GM19452 (cell line): ENCODE measurements at regions not wholly inside any gene's neighbourhood (a gene's known extent, or its start where the extent isn't known, plus 50 kb on each side); places are given as distances from the start of the nearest gene placed in this dataset.

Experiments used
- ATAC-seq: cut with Tn5 transposase; IDR thresholded peaks from one replicate; pipeline ENCODE4 v1.9.1; 2021; ENCODE audit not compliant: unreplicated experiment

DNA sequence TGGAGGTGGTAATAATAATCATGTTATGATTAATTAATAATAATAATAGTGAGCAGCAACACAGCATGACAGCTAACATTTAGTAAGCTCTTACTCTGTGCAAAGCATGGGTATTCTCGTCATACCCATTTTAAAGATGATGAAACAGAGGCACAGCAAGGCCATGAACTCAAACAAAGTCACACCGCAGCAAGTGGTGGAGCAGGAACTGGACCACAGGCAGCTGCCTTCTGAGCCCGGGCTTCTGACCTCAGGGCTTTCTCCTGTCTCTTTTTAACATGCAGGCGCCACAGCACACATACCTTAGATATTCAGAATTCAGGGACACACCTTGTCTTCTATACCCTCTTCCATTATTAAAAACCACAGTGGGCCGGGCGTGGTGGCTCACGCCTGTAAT lies 50.7 kb upstream of the SPATA12 start:
- ATAC-seq: no peak

GRCh38 chr3:57009367-57009766 lies 51.1 kb upstream of the SPATA12 start:
- no peak for ATAC-seq

GRCh38 chr3:57007521-57008460 lies 52.7 kb upstream of the SPATA12 start:
- no peak for ATAC-seq

DNA sequence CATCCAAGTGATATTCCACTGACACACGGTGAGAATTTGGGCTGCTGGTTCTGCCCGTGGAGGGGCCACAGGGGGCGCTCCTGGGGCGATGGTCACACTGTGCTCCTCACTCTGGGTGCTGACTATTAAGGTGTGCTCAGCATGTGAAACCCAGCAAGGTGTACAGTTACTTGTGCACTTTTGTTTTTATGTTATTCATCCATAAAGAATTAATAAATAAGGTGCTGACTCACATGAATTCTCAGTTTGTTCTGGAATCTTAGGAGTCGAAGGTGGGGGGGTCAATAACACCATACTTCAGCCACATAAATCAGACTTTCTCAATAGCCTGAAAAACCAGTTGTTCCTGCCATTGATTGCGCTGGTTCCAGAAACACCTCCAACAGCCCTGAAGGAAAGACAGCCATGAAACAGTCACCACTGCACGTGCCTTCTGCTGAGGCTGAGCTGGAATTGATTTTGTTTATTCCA lies 53.5 kb upstream of the SPATA12 start:
- no peak for ATAC-seq

GRCh38 chr3:57006179-57006657 lies 54.2 kb upstream of the SPATA12 start:
- no peak for ATAC-seq

DNA sequence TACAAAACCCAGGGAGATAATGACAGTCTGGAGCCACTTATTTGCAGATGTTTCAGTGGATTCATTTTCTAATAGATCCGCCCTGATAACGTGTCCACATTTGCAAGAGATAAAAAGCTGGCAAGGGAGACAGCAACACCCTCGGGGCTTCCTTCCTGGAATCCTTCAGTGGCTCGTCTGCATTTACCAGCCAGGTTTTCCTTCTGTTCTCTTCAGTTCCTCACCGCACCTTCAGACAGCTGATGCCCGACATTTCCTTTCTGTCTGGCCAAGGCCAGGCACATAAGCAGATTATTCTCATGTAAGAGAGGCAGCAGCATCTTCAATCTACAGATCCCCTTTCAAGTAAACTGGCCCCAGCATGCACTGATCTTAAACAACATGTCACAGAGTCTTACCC lies 56.2 kb upstream of the SPATA12 start:
- no peak for ATAC-seq

- ATAC-seq: no peak
These were observed 56.8 kb upstream of the SPATA12 start for GRCh38 chr3:57003676-57004075.

GRCh38 chr3:57001356-57001755 lies 59.1 kb upstream of the SPATA12 start:
- ATAC-seq: no peak

GRCh38 chr3:57000012-57000411 lies 60.5 kb upstream of the SPATA12 start:
- no peak for ATAC-seq

GRCh38 chr3:56999547-56999946 lies 60.9 kb upstream of the SPATA12 start:
- ATAC-seq: no peak

DNA sequence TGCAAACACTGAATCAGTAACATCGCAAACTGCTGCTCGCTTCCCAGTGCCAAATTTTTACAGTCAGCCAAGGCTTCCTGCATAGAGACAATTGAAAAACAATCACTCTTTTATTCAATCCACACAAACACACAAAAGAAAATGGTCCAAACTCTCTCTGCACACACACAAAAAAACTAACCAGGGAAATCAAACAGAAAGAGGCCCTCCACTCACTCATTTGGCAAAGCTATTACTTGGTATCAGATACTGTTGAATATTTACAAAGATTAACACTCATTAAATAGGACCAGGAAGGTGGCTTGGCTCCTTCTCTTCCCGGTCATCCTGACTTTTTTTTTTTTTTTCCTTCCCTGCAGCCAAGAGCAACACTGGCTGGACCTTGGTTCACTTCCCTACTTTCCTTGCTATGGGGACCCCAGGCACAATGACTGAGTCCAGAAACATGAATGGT lies 62.4 kb upstream of the SPATA12 start:
- no peak for ATAC-seq

GRCh38 chr3:56997675-56998074 lies 62.8 kb upstream of the SPATA12 start:
- ATAC-seq: no peak

- no peak for ATAC-seq
These were observed 63.4 kb upstream of the SPATA12 start for GRCh38 chr3:56997041-56997440.

GRCh38 chr3:56994391-56994790 lies 66.1 kb upstream of the SPATA12 start:
- ATAC-seq: no peak

DNA sequence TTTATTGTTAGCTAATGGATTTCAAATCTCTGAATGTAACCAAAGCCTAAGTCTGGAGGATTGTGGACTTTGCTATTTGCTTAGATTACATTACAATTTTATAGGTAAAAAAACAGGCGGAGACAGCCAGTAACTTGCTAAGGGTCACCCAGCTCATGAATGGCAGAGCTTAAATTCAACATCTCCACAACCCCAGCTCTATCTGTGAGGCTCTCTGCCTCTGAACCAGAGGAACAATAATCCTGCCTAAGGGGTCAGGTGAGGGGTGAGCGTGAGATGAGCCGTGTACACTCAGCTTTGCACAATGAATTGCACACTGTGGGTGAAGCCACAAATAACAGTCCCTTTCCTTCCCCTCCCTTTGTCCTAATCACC lies 69.8 kb upstream of the SPATA12 start:
- ATAC-seq: no peak

DNA sequence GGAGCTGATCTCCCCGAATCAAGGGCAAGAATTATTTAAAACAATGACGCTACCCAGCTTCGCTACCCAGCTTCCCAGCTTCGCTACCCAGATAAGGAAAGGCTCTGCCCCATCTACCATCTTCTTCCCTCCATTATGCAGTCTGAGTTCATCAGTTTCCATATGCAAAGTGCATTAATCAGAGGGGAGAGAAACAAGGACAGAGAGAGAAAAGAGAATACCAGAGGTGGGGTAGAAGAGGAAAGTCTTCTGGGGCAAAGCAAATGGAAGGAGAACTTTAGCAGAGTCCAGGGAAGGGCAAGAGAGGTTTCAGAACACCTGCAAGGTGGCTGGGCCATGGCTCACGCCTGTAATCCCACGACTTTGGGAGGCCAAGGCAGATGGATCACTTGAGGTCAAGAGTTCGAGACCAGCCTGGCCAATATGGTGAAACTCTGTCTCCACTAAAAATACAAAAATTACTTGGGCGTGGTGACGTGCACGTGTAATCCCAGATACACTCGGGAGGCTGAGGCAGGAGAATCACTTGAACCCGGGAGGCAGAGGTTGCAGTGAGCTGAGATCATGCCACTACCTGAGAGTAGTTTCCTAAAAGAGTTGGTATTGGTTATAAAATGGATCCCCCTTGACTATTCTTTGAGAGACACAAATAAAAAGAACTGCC lies 70.4 kb upstream of the SPATA12 start:
- ATAC-seq: no peak

DNA sequence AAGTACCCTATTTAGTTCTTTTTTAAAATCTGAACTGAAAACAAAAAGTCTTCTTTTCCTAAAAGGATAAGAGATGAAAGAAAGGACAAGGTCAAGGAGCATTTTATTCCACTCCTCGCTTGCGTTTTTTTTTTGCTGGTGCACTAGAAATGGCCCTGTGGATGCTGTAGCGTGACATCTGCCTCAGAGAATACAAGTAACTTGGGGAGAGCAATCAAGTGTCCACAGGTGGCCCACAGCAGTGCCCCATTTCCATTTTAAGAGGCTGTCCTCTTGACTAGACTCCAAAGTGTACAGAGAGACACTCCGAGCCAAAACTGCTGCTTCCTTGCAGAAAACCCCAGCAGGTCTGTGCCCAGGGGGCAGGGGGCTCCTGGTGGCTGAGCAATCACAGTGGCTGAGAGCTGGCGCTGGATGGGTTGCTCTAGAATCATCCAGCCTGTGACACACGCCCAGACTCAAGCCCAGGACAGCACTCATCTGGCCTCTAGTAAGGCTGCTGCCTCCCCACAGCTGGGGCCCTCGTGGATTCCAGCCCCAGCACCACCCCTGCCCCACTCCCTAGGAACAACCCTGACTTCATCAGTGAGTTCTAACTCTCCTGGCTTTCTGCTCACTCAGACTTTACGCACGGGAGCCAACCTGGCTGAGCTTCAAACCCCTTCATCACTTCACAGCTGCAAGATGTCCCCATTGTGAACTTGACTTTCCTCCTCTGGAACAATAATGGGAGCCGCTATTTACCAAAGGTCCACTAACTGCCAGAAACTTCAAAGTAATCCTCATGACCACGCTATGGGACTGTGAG lies 71.1 kb upstream of the SPATA12 start:
- no peak for ATAC-seq

GRCh38 chr3:56988458-56989168 lies 71.9 kb upstream of the SPATA12 start:
- no peak for ATAC-seq

GRCh38 chr3:56987238-56987895 lies 73.1 kb upstream of the SPATA12 start:
- ATAC-seq: no peak

- ATAC-seq: no peak
These were observed 74.1 kb upstream of the SPATA12 start for GRCh38 chr3:56986347-56986746.
